Thyroid gland (tissue), 4 donors: ENCODE measurements at regions not wholly inside any gene's neighbourhood (a gene's known extent, or its start where the extent isn't known, plus 50 kb on each side); places are given as distances from the start of the nearest gene placed in this dataset.

ENCODE experiments used
- DNase-seq, 2 donors: peaks; one replicate each; pipeline ENCODE4 v3.0.0-alpha.2; 2019
- H3K27ac ChIP-seq, 3 donors: fragments of 200-600 bp; sonication (generic); 1 replicate in 2 of 3; 2 replicates in 1 of 3; pipeline ENCODE4 v1.5.1; 2016 to 2019; ENCODE audit warnings: mild to moderate bottlenecking in 1 of 3, moderate library complexity in 1 of 3
- H3K27me3 ChIP-seq: fragments of 200-600 bp; sonication (generic); one replicate; pipeline ENCODE4 v1.5.1; 2019
- H3K36me3 ChIP-seq, 2 donors: fragments of 200-600 bp; sonication (generic); one replicate each; pipeline ENCODE4 v1.5.1; 2016 to 2019
- H3K4me1 ChIP-seq, 2 donors: fragments of 200-600 bp; sonication (generic); one replicate each; pipeline ENCODE4 v1.5.1; 2017 to 2019
- H3K4me3 ChIP-seq, 3 donors: fragments of 200-600 bp; sonication (generic); replicated peaks in 1 of 3; 1 replicate in 2 of 3; 2 replicates in 1 of 3; pipeline ENCODE4 v1.5.1; 2016; ENCODE audit warnings: mild to moderate bottlenecking in 1 of 3
- H3K9me3 ChIP-seq: fragments of 200-600 bp; sonication (generic); one replicate; pipeline ENCODE4 v1.5.1; 2017
- POLR2A ChIP-seq, 2 donors: fragments of 450-650 bp; IDR thresholded peaks; one replicate each; pipeline ENCODE4 v1.6.1; 2017; ENCODE audit warnings: antibody characterized with exemption in 2 of 2, mild to moderate bottlenecking in 2 of 2, moderate library complexity in 1 of 2
- WGBS, 2 donors: methylation state at CpG; one replicate each; pipeline ENCODE4 v1.1.5; 2017; 5-methylcytosine and 5-hydroxymethylcytosine counted together
- intact Hi-C: fragments of 100-400 bp; cut with DNase I; formaldehyde crosslinking; loops from one replicate; pipeline ENCODE4 v1.15.1; 2023
- TF ChIP-seq, protein P1 (sequence below), 6 experiments: fragments of 200-600 bp in 3 of 6; fragments of 450-650 bp in 3 of 6; sonication (generic) in 3 of 6; IDR thresholded peaks; one replicate each; pipeline ENCODE4 v1.5.1; 2016 to 2019; ENCODE audit warnings: antibody characterized with exemption in 6 of 6, mild to moderate bottlenecking in 2 of 6, inconsistent platforms in 1 of 6, moderate library complexity in 1 of 6

DNA sequence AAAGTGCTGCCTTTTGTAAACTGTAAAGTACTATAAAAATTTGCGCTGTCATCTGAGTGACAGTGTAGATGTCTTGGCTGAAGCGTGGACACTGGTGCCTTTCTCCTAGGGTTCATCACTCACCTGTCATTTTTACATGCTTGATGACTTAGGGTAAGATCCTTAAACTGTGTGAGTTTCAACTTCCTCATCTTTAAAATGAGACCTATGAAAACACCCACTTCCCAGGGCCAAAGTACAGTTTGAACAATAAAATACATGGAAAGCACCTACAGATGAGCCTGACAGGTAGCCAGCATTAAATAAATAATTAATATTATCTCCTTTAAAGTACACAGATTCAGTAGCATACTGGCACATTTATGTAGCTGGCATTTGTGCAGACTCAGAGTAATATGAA, 309.9 kb downstream of the CHRM3 start:
- Histone ChIP-seq H3K4me3 (no peak overlapping the region), H3K4me1 (no peaks in the 10 kb centered on the region), H3K9me3 (no peaks in the 10 kb centered on the region), H3K27me3 (no peaks in the 10 kb centered on the region), H3K36me3 (no peaks in the 10 kb centered on the region), H3K27ac (no peak overlapping the region)
- WGBS, 2 donors, result 92 to 96% methylated on average over 2 of the region's 2 CpGs
- no peak for DNase-seq
- intact Hi-C loops, result no loop called here
- TF ChIP-seq, protein P1, sequence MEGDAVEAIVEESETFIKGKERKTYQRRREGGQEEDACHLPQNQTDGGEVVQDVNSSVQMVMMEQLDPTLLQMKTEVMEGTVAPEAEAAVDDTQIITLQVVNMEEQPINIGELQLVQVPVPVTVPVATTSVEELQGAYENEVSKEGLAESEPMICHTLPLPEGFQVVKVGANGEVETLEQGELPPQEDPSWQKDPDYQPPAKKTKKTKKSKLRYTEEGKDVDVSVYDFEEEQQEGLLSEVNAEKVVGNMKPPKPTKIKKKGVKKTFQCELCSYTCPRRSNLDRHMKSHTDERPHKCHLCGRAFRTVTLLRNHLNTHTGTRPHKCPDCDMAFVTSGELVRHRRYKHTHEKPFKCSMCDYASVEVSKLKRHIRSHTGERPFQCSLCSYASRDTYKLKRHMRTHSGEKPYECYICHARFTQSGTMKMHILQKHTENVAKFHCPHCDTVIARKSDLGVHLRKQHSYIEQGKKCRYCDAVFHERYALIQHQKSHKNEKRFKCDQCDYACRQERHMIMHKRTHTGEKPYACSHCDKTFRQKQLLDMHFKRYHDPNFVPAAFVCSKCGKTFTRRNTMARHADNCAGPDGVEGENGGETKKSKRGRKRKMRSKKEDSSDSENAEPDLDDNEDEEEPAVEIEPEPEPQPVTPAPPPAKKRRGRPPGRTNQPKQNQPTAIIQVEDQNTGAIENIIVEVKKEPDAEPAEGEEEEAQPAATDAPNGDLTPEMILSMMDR (IDR thresholded peaks at IDR 0.05), result no peak
- no peak for TF ChIP-seq POLR2A (IDR thresholded peaks at IDR 0.05)

DNA sequence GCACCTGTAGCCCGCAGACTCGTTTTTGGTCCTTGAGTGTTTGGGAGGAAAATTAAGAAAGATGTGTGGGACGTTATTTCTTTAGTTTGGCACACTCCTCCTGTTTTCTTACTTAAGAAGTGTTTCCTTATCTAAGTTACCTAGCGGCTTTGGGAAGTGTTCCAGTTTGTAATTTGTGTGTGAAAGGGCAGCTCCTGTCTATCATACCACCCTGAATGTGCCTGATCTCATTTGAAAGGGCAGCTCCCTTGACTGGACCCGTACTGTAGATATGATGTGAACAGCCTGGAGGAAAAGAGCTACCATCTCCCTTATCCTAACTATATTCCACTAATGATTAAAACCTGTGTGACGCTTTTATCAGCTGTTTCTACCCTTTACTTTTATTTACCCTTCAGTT, 314.3 kb downstream of the CHRM3 start:
- TF ChIP-seq, protein P1 (IDR thresholded peaks at IDR 0.05), result no peak
- no peak for TF ChIP-seq POLR2A (IDR thresholded peaks at IDR 0.05)
- DNase-seq, result no peak
- H3K36me3 ChIP-seq, result no peaks in the 10 kb centered on the region
- 71 to 74% methylated on average over 6 of the region's 6 CpGs for whole genome bisulfite sequencing, 2 donors
- H3K27ac ChIP-seq, result no peak overlapping the region
- H3K4me3 ChIP-seq, result no peak overlapping the region
- H3K27me3 ChIP-seq, result no peaks in the 10 kb centered on the region
- intact Hi-C loops, result no loop called here
- no peaks in the 10 kb centered on the region for H3K9me3 ChIP-seq
- H3K4me1 ChIP-seq, result no peaks in the 10 kb centered on the region

DNA sequence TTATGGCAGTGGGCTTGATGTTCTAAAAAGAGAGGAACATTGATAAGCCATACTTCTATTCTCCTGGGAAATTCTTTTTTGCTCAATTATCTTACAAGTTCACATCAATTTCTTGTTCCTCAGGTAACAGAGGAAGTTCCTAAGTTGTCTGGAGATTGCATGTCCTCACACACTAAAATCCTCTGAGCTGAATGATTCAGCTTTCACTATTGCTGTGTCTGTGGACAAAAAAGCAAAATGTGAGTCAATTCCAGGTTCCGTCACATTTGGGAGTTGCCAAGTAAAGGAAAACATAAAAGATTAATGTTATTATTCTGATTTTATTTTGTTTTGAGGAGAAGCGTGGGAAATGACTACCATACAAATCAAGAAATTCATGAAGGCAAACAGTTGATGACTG, 316.7 kb downstream of the CHRM3 start:
- intact Hi-C loops, result no loop called here
- no peak for TF ChIP-seq POLR2A (IDR thresholded peaks at IDR 0.05)
- TF ChIP-seq, protein P1 (IDR thresholded peaks at IDR 0.05), result no peak
- 91 to 94% methylated on average over 2 of the region's 2 CpGs for WGBS, 2 donors

DNA sequence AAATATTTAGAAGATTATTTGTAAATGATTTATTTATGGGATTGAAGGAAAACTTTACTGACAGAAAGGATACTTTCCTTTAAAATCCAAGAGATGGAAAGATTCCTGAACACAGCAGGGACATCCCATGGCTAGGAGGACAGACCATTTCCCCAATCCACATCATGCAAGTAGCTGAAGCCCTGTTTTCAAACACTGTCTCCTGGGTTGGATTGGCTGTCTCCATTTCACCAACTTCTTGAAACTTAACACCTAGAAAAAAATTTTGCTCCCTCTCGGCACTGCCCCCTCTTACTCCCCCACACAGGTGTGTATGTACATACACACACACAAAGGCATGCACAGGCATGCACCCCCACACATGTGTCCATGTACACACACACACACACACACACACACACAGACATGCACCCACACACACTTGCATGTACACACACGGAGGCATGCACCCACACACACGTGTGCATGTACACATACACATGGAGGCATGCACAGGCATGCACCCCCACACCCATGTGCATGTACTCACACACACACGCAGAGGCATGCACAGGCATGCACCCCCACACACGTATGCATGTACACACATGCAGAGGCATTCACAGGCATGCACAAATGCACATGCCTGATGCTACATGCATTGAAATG, 320.0 kb downstream of the CHRM3 start:
- Histone ChIP-seq H3K9me3 (no peaks in the 10 kb centered on the region), H3K27me3 (no peaks in the 10 kb centered on the region), H3K4me3 (no peak overlapping the region), H3K27ac (no peak overlapping the region), H3K36me3 (no peaks in the 10 kb centered on the region), H3K4me1 (no peaks in the 10 kb centered on the region)
- TF ChIP-seq, protein P1 (IDR thresholded peaks at IDR 0.05), result no peak
- TF ChIP-seq POLR2A (IDR thresholded peaks at IDR 0.05), result no peak
- intact Hi-C loops, result no loop called here
- 77 to 79% methylated on average over 5 of the region's 5 CpGs for WGBS, 2 donors
- no peak for DNase-seq

More for the DNA sequence above, 316.7 kb downstream of the CHRM3 start:
- no peaks in the 10 kb centered on the region for H3K36me3 ChIP-seq
- no peaks in the 10 kb centered on the region for H3K27me3 ChIP-seq
- H3K4me3 ChIP-seq, result no peak overlapping the region
- H3K4me1 ChIP-seq, result no peaks in the 10 kb centered on the region
- H3K27ac ChIP-seq, result no peak overlapping the region
- DNase-seq, result no peak
- no peaks in the 10 kb centered on the region for H3K9me3 ChIP-seq

DNA sequence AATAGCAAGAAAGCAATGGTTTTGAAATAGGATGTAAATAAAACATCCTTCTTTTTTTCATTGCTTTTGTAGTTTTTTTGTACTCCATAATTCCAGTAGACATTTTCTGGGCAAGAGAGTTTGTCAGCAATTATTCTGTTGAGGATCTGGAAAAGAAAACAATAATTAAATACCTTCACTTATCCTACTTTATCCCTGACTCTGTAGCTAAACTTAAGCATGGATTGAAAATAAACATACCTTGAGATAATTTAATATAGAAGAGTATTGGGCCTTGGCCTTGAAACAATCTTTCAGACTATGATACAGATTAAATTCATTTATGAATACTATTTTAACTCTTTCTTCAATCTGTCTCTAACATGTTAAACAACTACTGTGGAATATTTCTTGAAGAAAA, 321.2 kb downstream of the CHRM3 start:
- Histone ChIP-seq H3K36me3 (no peaks in the 10 kb centered on the region), H3K9me3 (no peaks in the 10 kb centered on the region), H3K4me1 (no peaks in the 10 kb centered on the region), H3K27ac (no peak overlapping the region), H3K4me3 (no peak overlapping the region), H3K27me3 (no peaks in the 10 kb centered on the region)
- intact Hi-C loops, result no loop called here
- no peak for DNase-seq
- TF ChIP-seq, protein P1 (IDR thresholded peaks at IDR 0.05), result no peak
- TF ChIP-seq POLR2A (IDR thresholded peaks at IDR 0.05), result no peak
